ENCODE measurements at regions not wholly inside any gene's neighbourhood (a gene's known extent, or its start where the extent isn't known, plus 50 kb on each side); places are given as distances from the start of the nearest gene placed in this dataset.

DNA sequence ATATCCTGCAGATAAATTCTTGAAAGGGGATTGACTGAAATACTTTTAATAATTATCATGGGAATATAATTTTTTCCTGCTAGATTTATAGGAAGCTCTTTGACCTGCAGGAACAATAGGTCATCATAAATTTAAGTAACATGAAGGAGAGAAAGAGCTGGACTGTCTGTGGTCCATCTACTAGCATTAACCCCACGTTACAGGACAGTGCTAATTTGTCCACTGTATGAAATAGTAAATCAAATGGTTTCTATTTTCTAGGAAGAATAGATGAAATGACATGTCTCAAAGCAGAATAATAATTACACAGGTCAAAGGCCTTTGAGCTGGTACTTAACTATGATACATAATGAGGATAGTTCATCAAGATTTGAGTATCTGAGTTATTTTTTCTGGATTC lies 825.4 kb upstream of the CNTN5 start:
- TF ChIP-seq POLR2A (IDR thresholded peaks at IDR 0.05; ENCODE audit: low read length) (no peak), HDAC2 (IDR thresholded peaks at IDR 0.05) (no peak), EP300 (IDR thresholded peaks at IDR 0.05) (no peak), MAFK (IDR thresholded peaks at IDR 0.05; ENCODE audit: partially characterized antibody) (no peak), KDM1A (IDR thresholded peaks at IDR 0.05; ENCODE audit: low read depth) (no peak), USF2 (IDR thresholded peaks at IDR 0.05) (no peak)
- TF ChIP-seq, protein P1, sequence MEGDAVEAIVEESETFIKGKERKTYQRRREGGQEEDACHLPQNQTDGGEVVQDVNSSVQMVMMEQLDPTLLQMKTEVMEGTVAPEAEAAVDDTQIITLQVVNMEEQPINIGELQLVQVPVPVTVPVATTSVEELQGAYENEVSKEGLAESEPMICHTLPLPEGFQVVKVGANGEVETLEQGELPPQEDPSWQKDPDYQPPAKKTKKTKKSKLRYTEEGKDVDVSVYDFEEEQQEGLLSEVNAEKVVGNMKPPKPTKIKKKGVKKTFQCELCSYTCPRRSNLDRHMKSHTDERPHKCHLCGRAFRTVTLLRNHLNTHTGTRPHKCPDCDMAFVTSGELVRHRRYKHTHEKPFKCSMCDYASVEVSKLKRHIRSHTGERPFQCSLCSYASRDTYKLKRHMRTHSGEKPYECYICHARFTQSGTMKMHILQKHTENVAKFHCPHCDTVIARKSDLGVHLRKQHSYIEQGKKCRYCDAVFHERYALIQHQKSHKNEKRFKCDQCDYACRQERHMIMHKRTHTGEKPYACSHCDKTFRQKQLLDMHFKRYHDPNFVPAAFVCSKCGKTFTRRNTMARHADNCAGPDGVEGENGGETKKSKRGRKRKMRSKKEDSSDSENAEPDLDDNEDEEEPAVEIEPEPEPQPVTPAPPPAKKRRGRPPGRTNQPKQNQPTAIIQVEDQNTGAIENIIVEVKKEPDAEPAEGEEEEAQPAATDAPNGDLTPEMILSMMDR (IDR thresholded peaks at IDR 0.05), result no peak

Measured in A549 (cell line).